ENCODE measurements at regions not wholly inside any gene's neighbourhood (a gene's known extent, or its start where the extent isn't known, plus 50 kb on each side); places are given as distances from the start of the nearest gene placed in this dataset.

- no peak for TF ChIP-seq POLR2A (IDR thresholded peaks at IDR 0.05; ENCODE audit: low read depth, low read length)
- TF ChIP-seq POLR2AphosphoS5 (IDR thresholded peaks at IDR 0.05; ENCODE audit: low read depth, low read length) = no peak
Observed at GRCh38 chr9:77097335-77097734, 77.9 kb downstream of the FOXB2 start.
